Activated B cell treated with CpG ODN at 0.5 μM for 24 hours (primary cell): ENCODE measurements at regions not wholly inside any gene's neighbourhood (a gene's known extent, or its start where the extent isn't known, plus 50 kb on each side); places are given as distances from the start of the nearest gene placed in this dataset.

ENCODE experiments used
- ATAC-seq: fragments of 200-7000 bp; cut with Tn5 transposase; one replicate; pipeline ENCODE4 v1.10.0; 2021; ENCODE audit warnings: low read depth, mild to moderate bottlenecking, moderate library complexity
- CTCF ChIA-PET: fragments of 350-600 bp; sonication (Branson Sonifier 250); formaldehyde crosslinking; loops from one replicate; lab custom pipeline; 2021; ENCODE audit warnings: antibody characterized with exemption; lab: Charles Lee
- POLR2A ChIA-PET: fragments of 350-600 bp; sonication (Branson Sonifier 250); formaldehyde crosslinking; loops from one replicate; lab custom pipeline; 2021; ENCODE audit warnings: antibody characterized with exemption; lab: Charles Lee
- DNase-seq: peaks from one replicate; pipeline ENCODE4 v3.0.0; 2022
- H3K27ac Mint-ChIP-seq: one replicate; pipeline ENCODE4 v1.8.0; 2020; ENCODE audit warnings: mixed read lengths
- H3K27me3 Mint-ChIP-seq: one replicate; pipeline ENCODE4 v1.8.0; 2021; ENCODE audit warnings: mixed read lengths
- H3K36me3 Mint-ChIP-seq: one replicate; pipeline ENCODE4 v1.8.0; 2021; ENCODE audit warnings: low read depth, mixed read lengths
- H3K4me1 Mint-ChIP-seq: one replicate; pipeline ENCODE4 v1.8.0; 2021; ENCODE audit warnings: mixed read lengths
- H3K4me3 Mint-ChIP-seq: one replicate; pipeline ENCODE4 v1.8.0; 2020; ENCODE audit warnings: mild to moderate bottlenecking, mixed read lengths
- H3K9me3 Mint-ChIP-seq: one replicate; pipeline ENCODE4 v1.8.0; 2020; ENCODE audit warnings: mixed read lengths
- intact Hi-C: fragments of 100-400 bp; cut with micrococcal nuclease; formaldehyde crosslinking; loops from one replicate; pipeline ENCODE4 v1.15.1; 2024
- TF ChIP-seq, protein P1 (sequence below): fragments of 200-600 bp; IDR thresholded peaks from one replicate; pipeline ENCODE4 v1.8.0; 2022; ENCODE audit warnings: antibody characterized with exemption, mild to moderate bottlenecking

GRCh38 chr2:136254681-136255080 is 136.7 kb upstream of the CXCR4 start:
- DNase-seq: no peak
- no peaks in the 10 kb centered on the region for H3K9me3 Mint-ChIP-seq
- intact Hi-C loops: loop anchor here (1.0 to 5.0 kb wide), 14 partner anchors 8 to 337 kb away; partner anchors contain the start of genes CXCR4 and DARS1
- H3K27me3 Mint-ChIP-seq: no peaks in the 10 kb centered on the region
- H3K4me3 Mint-ChIP-seq: peak overlapping the region; percentile 55
- peaks cover 80% of the 10 kb centered on the region for H3K4me1 Mint-ChIP-seq
- ChIA-PET POLR2A (interaction anchor here (0.5 to 5.9 kb wide), 31 partner anchors 9 to 320 kb away, joined by 3 to 111 read pairs (median 5); partner anchors contain the start of gene CXCR4), CTCF (interaction anchor here (1.4 to 5.2 kb wide), 7 partner anchors 8 to 257 kb away, joined by 4 to 51 read pairs (median 17); no protein-coding TSS in a partner anchor)
- H3K27ac Mint-ChIP-seq: peak overlapping the region; percentile 92
- H3K36me3 Mint-ChIP-seq: no peaks in the 10 kb centered on the region
- peak; percentile 70 for ATAC-seq
- TF ChIP-seq, protein P1, sequence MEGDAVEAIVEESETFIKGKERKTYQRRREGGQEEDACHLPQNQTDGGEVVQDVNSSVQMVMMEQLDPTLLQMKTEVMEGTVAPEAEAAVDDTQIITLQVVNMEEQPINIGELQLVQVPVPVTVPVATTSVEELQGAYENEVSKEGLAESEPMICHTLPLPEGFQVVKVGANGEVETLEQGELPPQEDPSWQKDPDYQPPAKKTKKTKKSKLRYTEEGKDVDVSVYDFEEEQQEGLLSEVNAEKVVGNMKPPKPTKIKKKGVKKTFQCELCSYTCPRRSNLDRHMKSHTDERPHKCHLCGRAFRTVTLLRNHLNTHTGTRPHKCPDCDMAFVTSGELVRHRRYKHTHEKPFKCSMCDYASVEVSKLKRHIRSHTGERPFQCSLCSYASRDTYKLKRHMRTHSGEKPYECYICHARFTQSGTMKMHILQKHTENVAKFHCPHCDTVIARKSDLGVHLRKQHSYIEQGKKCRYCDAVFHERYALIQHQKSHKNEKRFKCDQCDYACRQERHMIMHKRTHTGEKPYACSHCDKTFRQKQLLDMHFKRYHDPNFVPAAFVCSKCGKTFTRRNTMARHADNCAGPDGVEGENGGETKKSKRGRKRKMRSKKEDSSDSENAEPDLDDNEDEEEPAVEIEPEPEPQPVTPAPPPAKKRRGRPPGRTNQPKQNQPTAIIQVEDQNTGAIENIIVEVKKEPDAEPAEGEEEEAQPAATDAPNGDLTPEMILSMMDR: no peak

GRCh38 chr2:136253288-136254004 is 135.5 kb upstream of the CXCR4 start:
- peak; percentile 13 for ATAC-seq
- TF ChIP-seq, protein P1: no peak
- DNase-seq: no peak
- intact Hi-C loops: loop anchor here (2.0 kb wide), 4 partner anchors 57 to 269 kb away; partner anchors contain the start of gene DARS1
- Mint-ChIP-seq H3K36me3 (no peaks in the 10 kb centered on the region), H3K27me3 (no peaks in the 10 kb centered on the region), H3K9me3 (no peaks in the 10 kb centered on the region), H3K4me1 (peaks cover 74% of the 10 kb centered on the region), H3K27ac (peak overlapping the region; percentile 92), H3K4me3 (peak overlapping the region; percentile 35)
- ChIA-PET CTCF (interaction anchor here (0.8 to 5.2 kb wide), 4 partner anchors 15 to 256 kb away, joined by 3 to 51 read pairs (median 20); no protein-coding TSS in a partner anchor), POLR2A (interaction anchor here (1.0 to 5.9 kb wide), 14 partner anchors 9 to 139 kb away, joined by 3 to 111 read pairs (median 29); partner anchors contain the start of gene CXCR4)

DNA sequence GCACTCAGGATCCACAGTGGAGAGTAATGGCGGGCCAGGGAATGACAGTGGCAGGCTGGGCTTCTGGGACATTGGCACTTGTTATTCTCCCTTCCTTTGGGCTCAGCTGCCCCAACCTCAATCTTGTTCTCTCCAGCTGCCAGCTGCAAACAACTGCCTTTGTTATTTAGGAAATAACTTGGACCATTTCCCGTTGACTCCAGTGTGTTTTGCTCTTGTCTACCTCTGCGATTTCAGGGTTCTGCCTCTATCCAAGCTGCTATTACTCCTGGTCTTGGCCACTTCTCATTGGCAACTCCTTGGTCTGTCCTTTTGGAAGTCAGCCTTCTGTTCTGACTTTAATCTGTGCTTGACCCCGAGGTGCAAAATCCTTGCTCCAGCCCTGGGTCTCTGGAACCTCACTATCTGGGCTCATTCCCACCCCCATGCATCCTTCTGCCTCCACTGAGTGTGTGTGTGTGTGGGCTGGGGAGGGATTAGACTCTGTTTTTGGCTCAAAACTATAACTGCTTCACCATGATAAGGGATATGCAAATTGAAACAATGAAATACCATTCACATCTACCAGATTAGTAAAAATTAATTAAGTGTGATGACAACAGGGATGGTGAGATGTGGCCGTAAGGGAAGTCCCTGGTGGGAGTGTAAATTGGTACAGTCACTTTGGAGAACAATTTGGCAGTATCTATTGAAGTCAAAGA is 134.1 kb upstream of the CXCR4 start:
- no peak for DNase-seq
- H3K9me3 Mint-ChIP-seq: no peaks in the 10 kb centered on the region
- peak overlapping the region; percentile 9 for H3K27ac Mint-ChIP-seq
- H3K36me3 Mint-ChIP-seq: no peaks in the 10 kb centered on the region
- H3K4me1 Mint-ChIP-seq: peaks cover 78% of the 10 kb centered on the region
- ChIA-PET CTCF (no interaction called here), POLR2A (interaction anchor here (1.0 to 4.9 kb wide), 3 partner anchors 13 to 133 kb away, joined by 3 to 107 read pairs (median 8); no protein-coding TSS in a partner anchor)
- no peak overlapping the region for H3K4me3 Mint-ChIP-seq
- TF ChIP-seq, protein P1: no peak
- intact Hi-C loops: no loop called here
- no peaks in the 10 kb centered on the region for H3K27me3 Mint-ChIP-seq
- ATAC-seq: no peak

GRCh38 chr2:136251197-136251884 is 133.4 kb upstream of the CXCR4 start:
- H3K36me3 Mint-ChIP-seq: no peaks in the 10 kb centered on the region
- H3K27me3 Mint-ChIP-seq: no peaks in the 10 kb centered on the region
- DNase-seq (no peak), ATAC-seq (no peak)
- ChIA-PET CTCF (interaction anchor here (0.9 kb wide), 1 partner anchor 9 kb away, joined by 3 read pairs; no protein-coding TSS in a partner anchor), POLR2A (interaction anchor here (1.0 to 2.1 kb wide), 3 partner anchors 10 to 132 kb away, joined by 3 to 8 read pairs (median 5); no protein-coding TSS in a partner anchor)
- H3K9me3 Mint-ChIP-seq: no peaks in the 10 kb centered on the region
- H3K4me1 Mint-ChIP-seq: peaks cover 75% of the 10 kb centered on the region
- H3K27ac Mint-ChIP-seq: no peak overlapping the region
- TF ChIP-seq, protein P1: no peak
- no peak overlapping the region for H3K4me3 Mint-ChIP-seq
- intact Hi-C loops: no loop called here
